ENCODE measurements at regions not wholly inside any gene's neighbourhood (a gene's known extent, or its start where the extent isn't known, plus 50 kb on each side); places are given as distances from the start of the nearest gene placed in this dataset.

GRCh38 chr4:81375745-81376144 is 96.0 kb downstream of the RASGEF1B start:
- no peak overlapping the region for H3K4me3 Mint-ChIP-seq
- no peak overlapping the region for H3K27ac Mint-ChIP-seq
- Histone ChIP-seq H3K9me3 (ENCODE audit: control insufficient read depth, insufficient read depth, low read length) (no peaks in the 10 kb centered on the region), H3K4me1 (ENCODE audit: control insufficient read depth, insufficient read depth, low read length) (no peaks in the 10 kb centered on the region), H3K27ac (ENCODE audit: low read length) (no peak overlapping the region), H3K4me3 (ENCODE audit: low read length) (no peak overlapping the region), H3K36me3 (ENCODE audit: control insufficient read depth, insufficient read depth, low read length) (no peaks in the 10 kb centered on the region), H3K27me3 (ENCODE audit: control insufficient read depth, insufficient read depth, low read length) (no peaks in the 10 kb centered on the region)
- H3K9me3 Mint-ChIP-seq: no peaks in the 10 kb centered on the region
- no peak for ATAC-seq
- H3K27me3 Mint-ChIP-seq (ENCODE audit: low read depth in 2 of 2): peaks cover 8 to 21% of the 10 kb centered on the region in 2 donors
- H3K36me3 Mint-ChIP-seq: no peaks in the 10 kb centered on the region
- no peak for DNase-seq
- intact Hi-C loops (cut with micrococcal nuclease): no loop called here
- no peak for TF ChIP-seq CTCF (IDR thresholded peaks at IDR 0.05)
- WGBS (ENCODE audit: insufficient coverage): 92% methylated on average over 4 of the region's 4 CpGs
- no peaks in the 10 kb centered on the region for H3K4me1 Mint-ChIP-seq

GRCh38 chr4:81369886-81370285 is 101.8 kb downstream of the RASGEF1B start:
- no peak for TF ChIP-seq CTCF (IDR thresholded peaks at IDR 0.05)
- peaks cover 0 to 3% of the 10 kb centered on the region in 2 donors for H3K9me3 Mint-ChIP-seq
- H3K36me3 ChIP-seq (ENCODE audit: control insufficient read depth, insufficient read depth, low read length): no peaks in the 10 kb centered on the region
- no peaks in the 10 kb centered on the region for H3K4me1 Mint-ChIP-seq
- intact Hi-C loops (cut with micrococcal nuclease): no loop called here
- H3K27ac Mint-ChIP-seq: no peak overlapping the region
- ATAC-seq (no peak), DNase-seq (no peak)
- peaks cover 3 to 42% of the 10 kb centered on the region in 2 donors for H3K27me3 Mint-ChIP-seq (ENCODE audit: low read depth in 2 of 2)
- H3K9me3 ChIP-seq (ENCODE audit: control insufficient read depth, insufficient read depth, low read length): no peaks in the 10 kb centered on the region
- no CpG with 5 or more reads among the region's 4 CpGs for WGBS (ENCODE audit: insufficient coverage)
- no peak overlapping the region for H3K27ac ChIP-seq (ENCODE audit: low read length)
- H3K4me1 ChIP-seq (ENCODE audit: control insufficient read depth, insufficient read depth, low read length): no peaks in the 10 kb centered on the region
- H3K4me3 ChIP-seq (ENCODE audit: low read length): no peak overlapping the region
- no peaks in the 10 kb centered on the region for H3K27me3 ChIP-seq (ENCODE audit: control insufficient read depth, insufficient read depth, low read length)
- no peaks in the 10 kb centered on the region for H3K36me3 Mint-ChIP-seq
- H3K4me3 Mint-ChIP-seq: no peak overlapping the region

GRCh38 chr4:81366779-81367178 is 104.9 kb downstream of the RASGEF1B start:
- Histone ChIP-seq H3K9me3 (ENCODE audit: control insufficient read depth, insufficient read depth, low read length) (no peaks in the 10 kb centered on the region), H3K27ac (ENCODE audit: low read length) (no peak overlapping the region), H3K4me3 (ENCODE audit: low read length) (no peak overlapping the region), H3K27me3 (ENCODE audit: control insufficient read depth, insufficient read depth, low read length) (no peaks in the 10 kb centered on the region), H3K36me3 (ENCODE audit: control insufficient read depth, insufficient read depth, low read length) (no peaks in the 10 kb centered on the region), H3K4me1 (ENCODE audit: control insufficient read depth, insufficient read depth, low read length) (no peaks in the 10 kb centered on the region)
- intact Hi-C loops (cut with micrococcal nuclease): no loop called here
- Mint-ChIP-seq H3K9me3 (peaks cover 0 to 3% of the 10 kb centered on the region in 2 donors), H3K36me3 (no peaks in the 10 kb centered on the region), H3K27me3 (ENCODE audit: low read depth in 2 of 2) (peaks cover 7 to 29% of the 10 kb centered on the region in 2 donors), H3K4me1 (no peaks in the 10 kb centered on the region), H3K27ac (no peak overlapping the region), H3K4me3 (no peak overlapping the region)
- DNase-seq (no peak), ATAC-seq (no peak)
- TF ChIP-seq CTCF (IDR thresholded peaks at IDR 0.05): no peak
- WGBS (ENCODE audit: insufficient coverage): 96% methylated on average over 4 of the region's 4 CpGs

- H3K27me3 Mint-ChIP-seq (ENCODE audit: low read depth in 2 of 2): peaks cover 9 to 14% of the 10 kb centered on the region in 2 donors
- no peaks in the 10 kb centered on the region for H3K36me3 Mint-ChIP-seq
- H3K36me3 ChIP-seq (ENCODE audit: control insufficient read depth, insufficient read depth, low read length): no peaks in the 10 kb centered on the region
- no peaks in the 10 kb centered on the region for H3K4me1 ChIP-seq (ENCODE audit: control insufficient read depth, insufficient read depth, low read length)
- TF ChIP-seq CTCF (IDR thresholded peaks at IDR 0.05): no peak
- H3K9me3 Mint-ChIP-seq: no peaks in the 10 kb centered on the region
- ATAC-seq (no peak), DNase-seq (no peak)
- H3K27ac ChIP-seq (ENCODE audit: low read length): no peak overlapping the region
- WGBS (ENCODE audit: insufficient coverage): 83% methylated on average over 3 of the region's 3 CpGs
- H3K4me3 Mint-ChIP-seq: no peak overlapping the region
- H3K27ac Mint-ChIP-seq: no peak overlapping the region
- H3K4me1 Mint-ChIP-seq: no peaks in the 10 kb centered on the region
- H3K4me3 ChIP-seq (ENCODE audit: low read length): no peak overlapping the region
- intact Hi-C loops (cut with micrococcal nuclease): no loop called here
- H3K9me3 ChIP-seq (ENCODE audit: control insufficient read depth, insufficient read depth, low read length): no peaks in the 10 kb centered on the region
- no peaks in the 10 kb centered on the region for H3K27me3 ChIP-seq (ENCODE audit: control insufficient read depth, insufficient read depth, low read length)
These were observed 111.0 kb downstream of the RASGEF1B start for GRCh38 chr4:81360737-81361136.

Data from natural killer cell (primary cell).